ENCODE measurements at regions not wholly inside any gene's neighbourhood (a gene's known extent, or its start where the extent isn't known, plus 50 kb on each side); places are given as distances from the start of the nearest gene placed in this dataset.

GRCh38 chr15:87799428-87799827 lies 457.1 kb downstream of the NTRK3 start:
- TF ChIP-seq CTCF (IDR thresholded peaks at IDR 0.05) (no peak), ZFX (IDR thresholded peaks at IDR 0.05; ENCODE audit: borderline replicate concordance) (no peak)

Data from 22Rv1 (cell line).